ENCODE measurements at regions not wholly inside any gene's neighbourhood (a gene's known extent, or its start where the extent isn't known, plus 50 kb on each side); places are given as distances from the start of the nearest gene placed in this dataset.

- TF ChIP-seq TAF1 (IDR thresholded peaks at IDR 0.05; ENCODE audit: low read depth, low read length) (no peak), POU2F2 (IDR thresholded peaks at IDR 0.05; ENCODE audit: low read depth, low read length) (no peak), PAX5 (IDR thresholded peaks at IDR 0.05; ENCODE audit: insufficient read depth, low read length, severe bottlenecking) (no peak), POLR2AphosphoS5 (IDR thresholded peaks at IDR 0.05; ENCODE audit: low read depth, low read length) (no peak)
Observed at GRCh38 chr16:86170720-86171119, 271.8 kb downstream of the IRF8 start.
